H1 (cell line): ENCODE measurements at regions not wholly inside any gene's neighbourhood (a gene's known extent, or its start where the extent isn't known, plus 50 kb on each side); places are given as distances from the start of the nearest gene placed in this dataset.

ENCODE experiments used
- CTCF ChIA-PET: fragments of 300-600 bp; sonication (Branson Sonifier 250); formaldehyde crosslinking; loops from one replicate; lab custom pipeline; 2021; ENCODE audit not compliant: partially characterized antibody; lab: Charles Lee
- POLR2A ChIA-PET: fragments of 300-600 bp; sonication (Branson Sonifier 250); formaldehyde crosslinking; loops from one replicate; lab custom pipeline; 2021; ENCODE audit warnings: inconsistent platforms; ENCODE audit not compliant: partially characterized antibody; lab: Charles Lee
- DNase-seq, 2 experiments: peaks; one replicate each; pipeline versions ENCODE4 v3.0.0 to v3.0.0-alpha.2; 2010 to 2022; ENCODE audit warnings: low spot score in 2 of 2, low read depth in 1 of 2, mixed read lengths in 1 of 2
- FAIRE-seq: peaks from 2 replicates; lab custom pipeline; 2011; peaks lifted over from hg19 to GRCh38; lab: Jason Lieb, UNC
- H2AFZ ChIP-seq: 2 replicates; pipeline ENCODE4 v1.8.1; 2012; ENCODE audit warnings: low read length, inconsistent platforms
- H2AK5ac ChIP-seq: 2 replicates; pipeline ENCODE4 v1.6.1; 2013; ENCODE audit warnings: low read depth, low read length
- H2BK120ac ChIP-seq: replicated peaks from 2 replicates; pipeline ENCODE3; 2013; ENCODE audit warnings: low read depth, low read length, inconsistent platforms
- H2BK12ac ChIP-seq: 2 replicates; pipeline ENCODE4 v1.6.1; 2013; ENCODE audit warnings: low read depth, low read length
- H2BK15ac ChIP-seq: 2 replicates; pipeline ENCODE4 v1.6.1; 2013; ENCODE audit warnings: low read length
- H2BK20ac ChIP-seq: 2 replicates; pipeline ENCODE4 v1.6.1; 2013; ENCODE audit warnings: low read length
- H2BK5ac ChIP-seq: 2 replicates; pipeline ENCODE4 v1.6.1; 2013; ENCODE audit warnings: low read depth, low read length
- H3K14ac ChIP-seq: 2 replicates; pipeline ENCODE4 v1.6.1; 2013; ENCODE audit warnings: inconsistent platforms; ENCODE audit not compliant: insufficient read length
- H3K18ac ChIP-seq: 2 replicates; pipeline ENCODE4 v1.6.1; 2013; ENCODE audit warnings: low read length; ENCODE audit errors: extremely low read depth
- H3K23ac ChIP-seq: 2 replicates; pipeline ENCODE4 v1.6.1; 2013; ENCODE audit warnings: inconsistent platforms; ENCODE audit not compliant: insufficient read length
- H3K23me2 ChIP-seq: 2 replicates; pipeline ENCODE4 v1.6.1; 2013; ENCODE audit warnings: low read depth, low read length
- H3K27ac ChIP-seq: 2 replicates; pipeline ENCODE4 v1.6.1; 2011; ENCODE audit warnings: low read depth, low read length, inconsistent platforms
- H3K27me3 ChIP-seq, 4 experiments: replicated peaks in 1 of 4; 1 replicate in 1 of 4; 2 replicates in 3 of 4; pipeline versions ENCODE4 v1.6.1 to v1.8.1; 2011 to 2013; ENCODE audit warnings: low read length in 3 of 4, mild to moderate bottlenecking in 3 of 4, inconsistent platforms in 2 of 4, mixed read lengths in 2 of 4, moderate library complexity in 1 of 4; ENCODE audit not compliant: control insufficient read depth in 3 of 4, insufficient read depth in 3 of 4; ENCODE audit errors: extremely low read depth in 1 of 4
- H3K36me3 ChIP-seq, 4 experiments: 2 replicates each; pipeline versions ENCODE4 v1.6.1 to v1.8.1; 2011 to 2013; ENCODE audit warnings: mild to moderate bottlenecking in 4 of 4, low read length in 3 of 4, moderate library complexity in 2 of 4, control low read depth in 1 of 4, inconsistent platforms in 1 of 4; ENCODE audit not compliant: insufficient read depth in 4 of 4, control insufficient read depth in 2 of 4
- H3K4ac ChIP-seq: replicated peaks from 2 replicates; pipeline ENCODE3; 2013; ENCODE audit warnings: low read length, low read depth, mixed read lengths, inconsistent platforms; ENCODE audit not compliant: insufficient read length
- H3K4me1 ChIP-seq, 4 experiments: replicated peaks in 1 of 4; 1 replicate in 1 of 4; 2 replicates in 3 of 4; pipeline versions ENCODE4 v1.6.1 to v1.8.1; 2011 to 2013; ENCODE audit warnings: low read length in 3 of 4, inconsistent platforms in 2 of 4, mixed read lengths in 1 of 4; ENCODE audit not compliant: insufficient read depth in 4 of 4, control insufficient read depth in 3 of 4
- H3K4me2 ChIP-seq, 2 experiments: 2 replicates each; pipeline versions ENCODE4 v1.6.1 to v1.8.1; 2011 to 2013; ENCODE audit warnings: low read depth in 2 of 2, low read length in 2 of 2, control low read depth in 1 of 2, inconsistent platforms in 1 of 2, mild to moderate bottlenecking in 1 of 2; ENCODE audit not compliant: insufficient read depth in 1 of 2
- H3K4me3 ChIP-seq, 4 experiments: fragments of 200-600, 300-600 bp in 1 of 4; sonication (generic), shearing (Covaris generic), sonication (Bioruptor Twin) in 1 of 4; 2 replicates each; pipeline versions ENCODE4 v1.5.1 to v1.8.1; 2011 to 2016; ENCODE audit warnings: low read length in 4 of 4, low read depth in 3 of 4, control low read depth in 2 of 4, inconsistent platforms in 2 of 4, mild to moderate bottlenecking in 2 of 4, mixed read lengths in 1 of 4, moderate library complexity in 1 of 4; ENCODE audit not compliant: insufficient read depth in 2 of 4; ENCODE audit errors: extremely low read depth in 1 of 4
- H3K56ac ChIP-seq: replicated peaks from 2 replicates; pipeline ENCODE3; 2013; ENCODE audit warnings: low read depth, mild to moderate bottlenecking, mixed read lengths, low read length, inconsistent platforms; ENCODE audit not compliant: insufficient read length
- H3K79me1 ChIP-seq: 2 replicates; pipeline ENCODE4 v1.6.1; 2013; ENCODE audit warnings: low read depth, low read length, control low read depth
- H3K79me2 ChIP-seq, 2 experiments: 2 replicates each; pipeline versions ENCODE4 v1.6.1 to v1.8.1; 2012 to 2013; ENCODE audit warnings: low read length in 2 of 2, mild to moderate bottlenecking in 2 of 2, inconsistent platforms in 1 of 2; ENCODE audit not compliant: insufficient read depth in 2 of 2, control insufficient read depth in 1 of 2
- H3K9ac ChIP-seq, 4 experiments: replicated peaks in 1 of 4; 1 replicate in 1 of 4; 2 replicates in 3 of 4; pipeline versions ENCODE4 v1.6.1 to v1.8.1; 2011 to 2013; ENCODE audit warnings: low read depth in 3 of 4, low read length in 3 of 4, control low read depth in 2 of 4, mild to moderate bottlenecking in 2 of 4, moderate library complexity in 2 of 4, inconsistent platforms in 1 of 4; ENCODE audit errors: extremely low read depth in 1 of 4
- H3K9me3 ChIP-seq, 2 experiments: 2 replicates each; pipeline versions ENCODE4 v1.6.1 to v1.8.1; 2012 to 2013; ENCODE audit warnings: mild to moderate bottlenecking in 2 of 2, moderate library complexity in 2 of 2, control low read depth in 1 of 2, inconsistent platforms in 1 of 2, low read depth in 1 of 2, low read length in 1 of 2, mixed read lengths in 1 of 2; ENCODE audit not compliant: insufficient read depth in 2 of 2
- H4K20me1 ChIP-seq, 2 experiments: replicated peaks in 1 of 2; 2 replicates each; pipeline versions ENCODE3 to v1.8.1; 2011 to 2013; ENCODE audit warnings: inconsistent platforms in 2 of 2, low read length in 2 of 2, mild to moderate bottlenecking in 1 of 2; ENCODE audit not compliant: insufficient read depth in 2 of 2, control insufficient read depth in 1 of 2
- H4K5ac ChIP-seq: 2 replicates; pipeline ENCODE4 v1.6.1; 2013; ENCODE audit warnings: low read length, low read depth, mixed read lengths, inconsistent platforms; ENCODE audit not compliant: insufficient read length
- H4K8ac ChIP-seq: 2 replicates; pipeline ENCODE4 v1.8.0; 2013; ENCODE audit warnings: mild to moderate bottlenecking, moderate library complexity, low read length, inconsistent platforms; ENCODE audit not compliant: insufficient read depth; ENCODE audit errors: extremely low read depth
- H4K91ac ChIP-seq: replicated peaks from 2 replicates; pipeline ENCODE3; 2013; ENCODE audit warnings: low read length, mixed read lengths, inconsistent platforms; ENCODE audit not compliant: insufficient read length
- CHD1 ChIP-seq: IDR thresholded peaks from 2 replicates; pipeline ENCODE4 v1.6.1; 2012; ENCODE audit warnings: low read depth, low read length, improper control_type of control experiment
- HDAC2 ChIP-seq, 2 experiments: fragments of 300-600 bp in 1 of 2; sonication (generic) in 1 of 2; IDR thresholded peaks; 2 replicates each; pipeline ENCODE4 v1.6.1; 2011 to 2012; ENCODE audit warnings: low read depth in 2 of 2, low read length in 2 of 2, mild to moderate bottlenecking in 2 of 2, moderate library complexity in 2 of 2, borderline replicate concordance in 1 of 2, inconsistent platforms in 1 of 2
- HDAC6 ChIP-seq: IDR thresholded peaks from one replicate; pipeline ENCODE4 v1.7.1; 2012; ENCODE audit warnings: low read depth, mild to moderate bottlenecking, inconsistent platforms, low read length, moderate library complexity
- JUN ChIP-seq: IDR thresholded peaks from 2 replicates; pipeline ENCODE4 v1.6.1; 2011; ENCODE audit warnings: low read depth, mild to moderate bottlenecking, improper control_type of control experiment, low read length
- KDM4A ChIP-seq: IDR thresholded peaks from one replicate; pipeline ENCODE4 v1.7.1; 2012; ENCODE audit warnings: low read depth, mild to moderate bottlenecking, moderate library complexity, low read length, inconsistent platforms; ENCODE audit not compliant: severe bottlenecking
- RXRA ChIP-seq: IDR thresholded peaks from 2 replicates; pipeline ENCODE4 v1.6.1; 2011; ENCODE audit warnings: low read depth, mild to moderate bottlenecking, low read length, moderate library complexity; ENCODE audit not compliant: insufficient read depth
- SAP30 ChIP-seq: fragments of 300-600 bp; sonication (generic); IDR thresholded peaks from 2 replicates; pipeline ENCODE4 v1.7.1; 2012; ENCODE audit warnings: low read length, moderate library complexity, mild to moderate bottlenecking, inconsistent platforms; ENCODE audit not compliant: insufficient read depth, insufficient replicate concordance
- TCF12 ChIP-seq: IDR thresholded peaks from 2 replicates; pipeline ENCODE4 v1.6.1; 2011; ENCODE audit warnings: low read depth, mild to moderate bottlenecking, low read length
- WGBS, 2 experiments: shearing (Covaris generic) in 1 of 2; methylation state at CpG; one replicate each; pipeline versions ENCODE4 v1.1.6 to v1.1.7; 2013 to 2015; ENCODE audit warnings: low lambda C conversion rate in 2 of 2, mixed read lengths in 2 of 2, inconsistent platforms in 1 of 2, low coverage in 1 of 2, missing lambda C conversion rate in 1 of 2; ENCODE audit not compliant: insufficient replicate concordance in 2 of 2, insufficient coverage in 1 of 2, insufficient read length in 1 of 2; ENCODE audit errors: extremely low coverage in 1 of 2, missing lambda C conversion rate in 1 of 2; 5-methylcytosine and 5-hydroxymethylcytosine counted together

DNA sequence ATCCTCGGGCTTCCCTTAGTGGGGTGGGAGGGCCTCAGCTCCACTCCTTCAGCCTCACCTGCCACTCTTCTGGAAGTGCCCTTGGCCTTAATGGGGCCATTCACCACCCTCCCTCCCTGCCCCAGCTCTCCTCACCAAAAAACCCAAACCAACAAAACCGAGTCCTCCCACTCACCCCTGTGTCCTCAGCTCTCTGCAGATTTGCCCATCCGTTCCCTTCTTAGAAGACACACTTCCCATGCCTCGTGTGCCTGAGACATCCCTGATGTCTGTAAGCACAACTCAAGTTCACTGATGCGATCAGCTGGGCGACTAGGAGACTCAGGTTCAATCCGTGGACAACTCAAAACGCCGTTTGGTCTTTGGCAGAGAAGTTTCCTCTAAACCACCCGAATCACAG lies 839.2 kb downstream of the TBC1D22A start:
- H3K56ac ChIP-seq = no peak overlapping the region
- no peak overlapping the region for H4K5ac ChIP-seq
- H2BK20ac ChIP-seq = no peak overlapping the region
- H3K9me3 ChIP-seq = peaks cover 22 to 53% of the 10 kb centered on the region in 2 experiments
- H3K9ac ChIP-seq = no peak overlapping the region
- H3K79me2 ChIP-seq = no peaks in the 10 kb centered on the region
- no peak overlapping the region for H3K27ac ChIP-seq
- H3K4me1 ChIP-seq = no peaks in the 10 kb centered on the region
- no peak overlapping the region for H2BK5ac ChIP-seq
- H3K23ac ChIP-seq = no peak overlapping the region
- no peak overlapping the region for H4K8ac ChIP-seq
- no peak overlapping the region for H2AK5ac ChIP-seq
- 82% methylated on average over 10 of the region's 10 CpGs; no CpG with 5 or more reads in 1 of the 2 experiments for WGBS, 2 experiments
- H3K4ac ChIP-seq = no peak overlapping the region
- H3K27me3 ChIP-seq = no peaks in the 10 kb centered on the region
- no peak for DNase-seq
- H3K14ac ChIP-seq = no peak overlapping the region
- no peak overlapping the region for H3K4me3 ChIP-seq
- ChIA-PET CTCF (no interaction called here), POLR2A (no interaction called here)
- no peaks in the 10 kb centered on the region for H3K36me3 ChIP-seq
- H2BK15ac ChIP-seq = no peak overlapping the region
- H2BK12ac ChIP-seq = no peak overlapping the region
- H3K18ac ChIP-seq = no peak overlapping the region
- no peaks in the 10 kb centered on the region for H3K23me2 ChIP-seq
- no peak overlapping the region for H4K91ac ChIP-seq
- no peaks in the 10 kb centered on the region for H4K20me1 ChIP-seq
- no peak for FAIRE-seq
- H2BK120ac ChIP-seq = no peak overlapping the region
- no peak overlapping the region for H3K4me2 ChIP-seq
- no peak overlapping the region for H2AFZ ChIP-seq
- no peaks in the 10 kb centered on the region for H3K79me1 ChIP-seq
- TF ChIP-seq KDM4A (no peak), TCF12 (no peak), SAP30 (no peak), RXRA (no peak), HDAC2 (IDR thresholded peaks at IDR 0.05; ENCODE audit: borderline replicate concordance in 1 of 2, low read depth in 2 of 2, low read length in 2 of 2) (no peak), CHD1 (no peak), HDAC6 (no peak), JUN (no peak)
